ENCODE measurements at regions not wholly inside any gene's neighbourhood (a gene's known extent, or its start where the extent isn't known, plus 50 kb on each side); places are given as distances from the start of the nearest gene placed in this dataset.

DNA sequence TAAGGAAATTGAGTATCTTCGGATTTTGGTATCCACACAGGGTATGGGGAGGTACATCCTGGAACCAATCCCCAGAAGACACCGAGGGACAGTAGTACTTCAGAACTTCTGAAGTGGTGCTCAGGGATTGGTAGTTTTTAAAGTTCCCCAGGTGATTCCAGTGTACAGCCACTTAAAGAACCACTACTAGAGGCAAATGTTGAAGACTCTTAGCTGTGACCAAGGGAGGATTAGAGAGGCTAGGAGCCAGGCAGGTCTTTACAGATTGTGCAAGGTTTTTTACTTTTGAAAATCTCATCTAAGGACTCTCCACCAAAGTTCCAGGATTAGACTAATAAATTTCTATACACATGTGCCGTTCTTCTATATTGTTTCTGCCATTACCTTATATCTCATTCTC is 52.9 kb upstream of the GLS start:
- TF ChIP-seq, protein P1, sequence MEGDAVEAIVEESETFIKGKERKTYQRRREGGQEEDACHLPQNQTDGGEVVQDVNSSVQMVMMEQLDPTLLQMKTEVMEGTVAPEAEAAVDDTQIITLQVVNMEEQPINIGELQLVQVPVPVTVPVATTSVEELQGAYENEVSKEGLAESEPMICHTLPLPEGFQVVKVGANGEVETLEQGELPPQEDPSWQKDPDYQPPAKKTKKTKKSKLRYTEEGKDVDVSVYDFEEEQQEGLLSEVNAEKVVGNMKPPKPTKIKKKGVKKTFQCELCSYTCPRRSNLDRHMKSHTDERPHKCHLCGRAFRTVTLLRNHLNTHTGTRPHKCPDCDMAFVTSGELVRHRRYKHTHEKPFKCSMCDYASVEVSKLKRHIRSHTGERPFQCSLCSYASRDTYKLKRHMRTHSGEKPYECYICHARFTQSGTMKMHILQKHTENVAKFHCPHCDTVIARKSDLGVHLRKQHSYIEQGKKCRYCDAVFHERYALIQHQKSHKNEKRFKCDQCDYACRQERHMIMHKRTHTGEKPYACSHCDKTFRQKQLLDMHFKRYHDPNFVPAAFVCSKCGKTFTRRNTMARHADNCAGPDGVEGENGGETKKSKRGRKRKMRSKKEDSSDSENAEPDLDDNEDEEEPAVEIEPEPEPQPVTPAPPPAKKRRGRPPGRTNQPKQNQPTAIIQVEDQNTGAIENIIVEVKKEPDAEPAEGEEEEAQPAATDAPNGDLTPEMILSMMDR (IDR thresholded peaks at IDR 0.05; ENCODE audit: extremely low read depth, insufficient read depth, missing control alignments), result no peak
- DNase-seq (ENCODE audit: low spot score), result no peak
- in situ Hi-C loops (cut with MboI; ENCODE audit: low pct_unique_long_range_greater_than_20kb, low sequenced_read_pairs, unreplicated experiment), result no loop called here

DNA sequence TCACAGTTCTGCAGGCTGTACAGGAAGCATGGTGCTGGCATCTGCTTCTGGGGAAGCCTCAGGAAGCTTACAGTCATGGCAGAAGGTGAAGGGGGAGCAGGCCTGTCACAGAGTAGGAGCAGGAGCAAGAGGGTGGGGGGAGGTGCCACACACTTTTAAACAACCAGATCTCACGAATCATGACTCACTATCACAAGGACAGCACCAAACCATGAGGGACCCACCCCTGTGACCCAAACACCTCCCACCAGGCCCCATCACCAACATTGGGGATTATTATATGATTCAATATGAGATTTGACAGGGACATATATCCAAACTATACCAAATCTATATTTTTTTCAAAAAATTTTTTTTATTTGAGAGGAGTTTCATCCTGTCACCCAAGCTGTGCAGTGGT is 51.0 kb upstream of the GLS start:
- no peak for DNase-seq (ENCODE audit: low spot score)
- TF ChIP-seq, protein P1 (IDR thresholded peaks at IDR 0.05; ENCODE audit: extremely low read depth, insufficient read depth, missing control alignments), result no peak
- in situ Hi-C loops (cut with MboI; ENCODE audit: low pct_unique_long_range_greater_than_20kb, low sequenced_read_pairs, unreplicated experiment), result no loop called here
